Ovary (tissue), 3 donors: ENCODE measurements at regions not wholly inside any gene's neighbourhood (a gene's known extent, or its start where the extent isn't known, plus 50 kb on each side); places are given as distances from the start of the nearest gene placed in this dataset.
"Not testable (repeated sequence)": the region's sequence is repeated elsewhere in the genome, so short reads cannot be mapped to it uniquely, and the experiment has no call there.

Source experiments
- EP300 ChIP-seq: sonication (generic); formaldehyde crosslinking; IDR thresholded peaks from one replicate; pipeline ENCODE4 v1.6.1; 2017; ENCODE audit warnings: antibody characterized with exemption
- POLR2A ChIP-seq: fragments of 450-650 bp; IDR thresholded peaks from one replicate; pipeline ENCODE4 v1.6.1; 2017; ENCODE audit warnings: antibody characterized with exemption, mild to moderate bottlenecking, moderate library complexity
- TF ChIP-seq, protein P1 (sequence below), 3 donors: fragments of 450-650 bp in 2 of 3; fragments of 200-600 bp in 1 of 3; IDR thresholded peaks; one replicate each; pipeline versions ENCODE4 v1.5.1 to v1.8.0; 2016 to 2022; ENCODE audit warnings: antibody characterized with exemption in 3 of 3, mild to moderate bottlenecking in 1 of 3
- donor health status: DM: no; HTN: no; CAD: no.

GRCh38 chr1:100668494-100668893 is 51.0 kb upstream of the VCAM1 start:
- TF ChIP-seq, protein P1, sequence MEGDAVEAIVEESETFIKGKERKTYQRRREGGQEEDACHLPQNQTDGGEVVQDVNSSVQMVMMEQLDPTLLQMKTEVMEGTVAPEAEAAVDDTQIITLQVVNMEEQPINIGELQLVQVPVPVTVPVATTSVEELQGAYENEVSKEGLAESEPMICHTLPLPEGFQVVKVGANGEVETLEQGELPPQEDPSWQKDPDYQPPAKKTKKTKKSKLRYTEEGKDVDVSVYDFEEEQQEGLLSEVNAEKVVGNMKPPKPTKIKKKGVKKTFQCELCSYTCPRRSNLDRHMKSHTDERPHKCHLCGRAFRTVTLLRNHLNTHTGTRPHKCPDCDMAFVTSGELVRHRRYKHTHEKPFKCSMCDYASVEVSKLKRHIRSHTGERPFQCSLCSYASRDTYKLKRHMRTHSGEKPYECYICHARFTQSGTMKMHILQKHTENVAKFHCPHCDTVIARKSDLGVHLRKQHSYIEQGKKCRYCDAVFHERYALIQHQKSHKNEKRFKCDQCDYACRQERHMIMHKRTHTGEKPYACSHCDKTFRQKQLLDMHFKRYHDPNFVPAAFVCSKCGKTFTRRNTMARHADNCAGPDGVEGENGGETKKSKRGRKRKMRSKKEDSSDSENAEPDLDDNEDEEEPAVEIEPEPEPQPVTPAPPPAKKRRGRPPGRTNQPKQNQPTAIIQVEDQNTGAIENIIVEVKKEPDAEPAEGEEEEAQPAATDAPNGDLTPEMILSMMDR (IDR thresholded peaks at IDR 0.05): not testable (repeated sequence)
- TF ChIP-seq POLR2A, EP300: not testable (repeated sequence)
